Neuronal stem cell (in vitro differentiated cells): ENCODE measurements at regions not wholly inside any gene's neighbourhood (a gene's known extent, or its start where the extent isn't known, plus 50 kb on each side); places are given as distances from the start of the nearest gene placed in this dataset.

ENCODE experiments used
- DNase-seq: peaks from one replicate; pipeline ENCODE4 v3.0.0-alpha.2; 2013; ENCODE audit warnings: low spot score
- H2AFZ ChIP-seq: one replicate; pipeline ENCODE4 v1.6.1; 2013; ENCODE audit warnings: mild to moderate bottlenecking, low read length, inconsistent platforms
- H2AK5ac ChIP-seq: 2 replicates; pipeline ENCODE4 v1.6.1; 2013; ENCODE audit warnings: low read depth, mild to moderate bottlenecking, inconsistent platforms, low read length, moderate library complexity, mixed read lengths
- H2BK120ac ChIP-seq: 2 replicates; pipeline ENCODE4 v1.6.1; 2013; ENCODE audit warnings: low read depth, mild to moderate bottlenecking, inconsistent platforms, low read length, moderate library complexity, mixed read lengths
- H2BK12ac ChIP-seq: one replicate; pipeline ENCODE4 v1.6.1; 2013; ENCODE audit warnings: low read length, inconsistent platforms
- H2BK15ac ChIP-seq: 2 replicates; pipeline ENCODE4 v1.6.1; 2013; ENCODE audit warnings: mild to moderate bottlenecking, low read length, inconsistent platforms, mixed read lengths
- H2BK5ac ChIP-seq: one replicate; pipeline ENCODE4 v1.6.1; 2013; ENCODE audit warnings: inconsistent platforms, mild to moderate bottlenecking, low read length, moderate library complexity
- H3K14ac ChIP-seq: one replicate; pipeline ENCODE4 v1.6.1; 2013; ENCODE audit warnings: low read length, inconsistent platforms
- H3K18ac ChIP-seq: 2 replicates; pipeline ENCODE4 v1.6.1; 2013; ENCODE audit warnings: low read length, inconsistent platforms
- H3K23ac ChIP-seq: 2 replicates; pipeline ENCODE4 v1.6.1; 2013; ENCODE audit warnings: low read depth, mild to moderate bottlenecking, mixed read lengths, low read length, inconsistent platforms; ENCODE audit not compliant: poor library complexity
- H3K27ac ChIP-seq: replicated peaks from 3 replicates; pipeline ENCODE4 v1.5.1; 2013; ENCODE audit warnings: low read length, inconsistent platforms
- H3K27me3 ChIP-seq, 3 experiments: 2 replicates each; pipeline ENCODE4 v1.6.1; 2013; ENCODE audit warnings: low read length in 3 of 3, mild to moderate bottlenecking in 2 of 3, inconsistent platforms in 1 of 3, low read depth in 1 of 3, mixed read lengths in 1 of 3, moderate library complexity in 1 of 3; ENCODE audit not compliant: control insufficient read depth in 3 of 3, insufficient read depth in 3 of 3
- H3K36me3 ChIP-seq, 2 donors: replicated peaks in 1 of 2; 2 replicates each; pipeline ENCODE4 v1.6.1; 2013; ENCODE audit warnings: low read length in 2 of 2; ENCODE audit not compliant: control insufficient read depth in 2 of 2, insufficient read depth in 2 of 2
- H3K4ac ChIP-seq: 2 replicates; pipeline ENCODE4 v1.6.1; 2013; ENCODE audit warnings: inconsistent platforms, mild to moderate bottlenecking, low read length, moderate library complexity
- H3K4me1 ChIP-seq, 2 donors: 1 replicate in 1 of 2; 2 replicates in 1 of 2; pipeline ENCODE4 v1.6.1; 2013; ENCODE audit warnings: low read length in 2 of 2, low read depth in 1 of 2; ENCODE audit not compliant: control insufficient read depth in 2 of 2, insufficient read depth in 1 of 2
- H3K4me2 ChIP-seq: one replicate; pipeline ENCODE4 v1.6.1; 2013; ENCODE audit warnings: mild to moderate bottlenecking, low read length, inconsistent platforms; ENCODE audit not compliant: insufficient read depth, poor library complexity, severe bottlenecking
- H3K4me3 ChIP-seq, 2 donors: 2 replicates each; pipeline ENCODE4 v1.5.1; 2013; ENCODE audit warnings: low read length in 2 of 2, mild to moderate bottlenecking in 2 of 2, inconsistent platforms in 1 of 2, moderate library complexity in 1 of 2
- H3K79me1 ChIP-seq: one replicate; pipeline ENCODE4 v1.6.1; 2013; ENCODE audit warnings: low read depth, mild to moderate bottlenecking, inconsistent platforms, low read length, moderate library complexity
- H3K9ac ChIP-seq: one replicate; pipeline ENCODE4 v1.6.1; 2013; ENCODE audit warnings: mild to moderate bottlenecking, low read depth, low read length, inconsistent platforms; ENCODE audit not compliant: poor library complexity
- H3K9me3 ChIP-seq, 2 donors: replicated peaks in 1 of 2; 2 replicates each; pipeline versions ENCODE3 to v1.6.1; 2013; ENCODE audit warnings: low read length in 2 of 2, mild to moderate bottlenecking in 2 of 2, inconsistent platforms in 1 of 2, low read depth in 1 of 2, mixed read lengths in 1 of 2, moderate library complexity in 1 of 2; ENCODE audit not compliant: control insufficient read depth in 2 of 2, insufficient read depth in 1 of 2
- H4K8ac ChIP-seq: one replicate; pipeline ENCODE4 v1.6.1; 2013; ENCODE audit warnings: low read depth, mild to moderate bottlenecking, inconsistent platforms, low read length, moderate library complexity
- H4K91ac ChIP-seq: one replicate; pipeline ENCODE4 v1.6.1; 2013; ENCODE audit warnings: low read length, low read depth, mild to moderate bottlenecking, inconsistent platforms; ENCODE audit not compliant: poor library complexity
- WGBS, 2 donors: extraction: QIAGEN DNeasy Blood & Tissue Kit; methylation state at CpG; one replicate each; pipeline ENCODE4 v1.1.7; 2013; ENCODE audit warnings: missing lambda C conversion rate in 2 of 2, mixed read lengths in 1 of 2; ENCODE audit not compliant: insufficient read length in 2 of 2, insufficient replicate concordance in 1 of 2; ENCODE audit errors: extremely low coverage in 2 of 2; 5-methylcytosine and 5-hydroxymethylcytosine counted together

GRCh38 chr14:81818271-81818670 lies 284.6 kb upstream of the SEL1L start:
- no peak overlapping the region for H2AK5ac ChIP-seq
- H3K9ac ChIP-seq: no peak overlapping the region
- H2BK5ac ChIP-seq: no peak overlapping the region
- H3K4me3 ChIP-seq: no peak overlapping the region
- H2AFZ ChIP-seq: no peak overlapping the region
- H3K9me3 ChIP-seq: peaks cover 0 to 2% of the 10 kb centered on the region in 2 donors
- H2BK15ac ChIP-seq: no peak overlapping the region
- no peaks in the 10 kb centered on the region for H3K36me3 ChIP-seq
- peak overlapping the region; percentile 51 for H3K27ac ChIP-seq
- H3K27me3 ChIP-seq: no peaks in the 10 kb centered on the region
- DNase-seq: peak; percentile 23
- H2BK12ac ChIP-seq: no peak overlapping the region
- H3K4ac ChIP-seq: no peak overlapping the region
- H3K79me1 ChIP-seq: no peaks in the 10 kb centered on the region
- H3K14ac ChIP-seq: no peak overlapping the region
- H4K91ac ChIP-seq: no peak overlapping the region
- no peak overlapping the region for H3K23ac ChIP-seq
- H2BK120ac ChIP-seq: no peak overlapping the region
- peaks cover 0 to 14% of the 10 kb centered on the region in 2 donors for H3K4me1 ChIP-seq
- no CpG with 5 or more reads among the region's 1 CpG for WGBS, 2 donors
- no peak overlapping the region for H3K4me2 ChIP-seq
- no peak overlapping the region for H4K8ac ChIP-seq
- no peak overlapping the region for H3K18ac ChIP-seq

GRCh38 chr14:81819344-81819743 lies 285.7 kb upstream of the SEL1L start:
- no peak overlapping the region for H3K4me2 ChIP-seq
- H2BK12ac ChIP-seq: no peak overlapping the region
- H4K8ac ChIP-seq: no peak overlapping the region
- H2BK120ac ChIP-seq: no peak overlapping the region
- H3K14ac ChIP-seq: no peak overlapping the region
- H3K4ac ChIP-seq: no peak overlapping the region
- H3K18ac ChIP-seq: no peak overlapping the region
- H3K27me3 ChIP-seq: no peaks in the 10 kb centered on the region
- no peak overlapping the region for H3K23ac ChIP-seq
- H3K9me3 ChIP-seq: peaks cover 0 to 2% of the 10 kb centered on the region in 2 donors
- H3K4me1 ChIP-seq: peaks cover 0 to 14% of the 10 kb centered on the region in 2 donors
- WGBS, 2 donors: no CpG with 5 or more reads among the region's 5 CpGs
- H4K91ac ChIP-seq: no peak overlapping the region
- no peak overlapping the region for H2AK5ac ChIP-seq
- no peaks in the 10 kb centered on the region for H3K79me1 ChIP-seq
- no peak overlapping the region for H3K4me3 ChIP-seq
- H2BK15ac ChIP-seq: no peak overlapping the region
- no peak overlapping the region for H2BK5ac ChIP-seq
- H3K36me3 ChIP-seq: no peaks in the 10 kb centered on the region
- no peak overlapping the region for H2AFZ ChIP-seq
- DNase-seq: no peak
- H3K27ac ChIP-seq: no peak overlapping the region
- H3K9ac ChIP-seq: no peak overlapping the region

GRCh38 chr14:81819910-81820309 lies 286.3 kb upstream of the SEL1L start:
- H3K9ac ChIP-seq: no peak overlapping the region
- H3K9me3 ChIP-seq: peaks cover 0 to 2% of the 10 kb centered on the region in 2 donors
- no peak overlapping the region for H2BK12ac ChIP-seq
- no peak overlapping the region for H2AK5ac ChIP-seq
- H2BK120ac ChIP-seq: no peak overlapping the region
- H2BK15ac ChIP-seq: no peak overlapping the region
- H2BK5ac ChIP-seq: no peak overlapping the region
- H3K4me2 ChIP-seq: no peak overlapping the region
- H4K8ac ChIP-seq: no peak overlapping the region
- H3K23ac ChIP-seq: no peak overlapping the region
- H3K4ac ChIP-seq: no peak overlapping the region
- no peak overlapping the region for H3K18ac ChIP-seq
- H3K36me3 ChIP-seq: no peaks in the 10 kb centered on the region
- no peak overlapping the region for H3K14ac ChIP-seq
- no peaks in the 10 kb centered on the region for H3K79me1 ChIP-seq
- no peak overlapping the region for H3K4me3 ChIP-seq
- no peaks in the 10 kb centered on the region for H3K27me3 ChIP-seq
- H2AFZ ChIP-seq: no peak overlapping the region
- no peak overlapping the region for H4K91ac ChIP-seq
- H3K4me1 ChIP-seq: peaks cover 0 to 14% of the 10 kb centered on the region in 2 donors
- WGBS, 2 donors: no CpG with 5 or more reads among the region's 1 CpG
- DNase-seq: no peak
- H3K27ac ChIP-seq: no peak overlapping the region

- H2BK120ac ChIP-seq: no peak overlapping the region
- no CpG with 5 or more reads among the region's 1 CpG for WGBS, 2 donors
- no peak overlapping the region for H3K4me3 ChIP-seq
- no peak overlapping the region for H3K14ac ChIP-seq
- no peak overlapping the region for H2AK5ac ChIP-seq
- H3K36me3 ChIP-seq: no peaks in the 10 kb centered on the region
- no peak for DNase-seq
- H3K4me1 ChIP-seq: no peaks in the 10 kb centered on the region
- no peak overlapping the region for H3K27ac ChIP-seq
- H4K8ac ChIP-seq: no peak overlapping the region
- no peak overlapping the region for H2BK15ac ChIP-seq
- H3K9ac ChIP-seq: no peak overlapping the region
- no peaks in the 10 kb centered on the region for H3K79me1 ChIP-seq
- H3K9me3 ChIP-seq: peaks cover 0 to 2% of the 10 kb centered on the region in 2 donors
- H2BK12ac ChIP-seq: no peak overlapping the region
- no peak overlapping the region for H3K18ac ChIP-seq
- H3K23ac ChIP-seq: no peak overlapping the region
- no peak overlapping the region for H3K4me2 ChIP-seq
- H4K91ac ChIP-seq: no peak overlapping the region
- H3K4ac ChIP-seq: no peak overlapping the region
- no peak overlapping the region for H2AFZ ChIP-seq
- H3K27me3 ChIP-seq: no peaks in the 10 kb centered on the region
- no peak overlapping the region for H2BK5ac ChIP-seq
Observed at GRCh38 chr14:81826081-81826480, 292.4 kb upstream of the SEL1L start.
